ENCODE measurements at regions not wholly inside any gene's neighbourhood (a gene's known extent, or its start where the extent isn't known, plus 50 kb on each side); places are given as distances from the start of the nearest gene placed in this dataset.

DNA sequence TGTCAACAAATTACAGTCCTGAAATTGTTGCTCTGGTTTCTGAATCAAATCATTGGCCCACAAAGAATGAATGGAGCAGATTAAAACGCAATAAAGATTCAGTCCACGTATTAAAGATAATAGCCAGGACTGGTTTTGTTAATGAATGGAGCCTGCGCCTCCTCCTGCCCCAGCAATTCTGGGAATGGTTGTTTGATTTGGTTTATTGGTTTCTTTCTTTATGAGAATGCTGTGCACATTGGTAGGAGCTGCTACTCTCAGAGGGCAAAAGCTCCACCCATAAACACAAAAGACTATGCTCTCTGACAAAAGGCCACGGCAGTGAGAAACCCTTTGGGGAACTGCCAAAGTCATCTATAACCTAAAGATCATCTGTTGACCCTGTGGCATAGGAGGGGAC lies 261.1 kb downstream of the ABHD5 start:
- TF ChIP-seq, protein P1, sequence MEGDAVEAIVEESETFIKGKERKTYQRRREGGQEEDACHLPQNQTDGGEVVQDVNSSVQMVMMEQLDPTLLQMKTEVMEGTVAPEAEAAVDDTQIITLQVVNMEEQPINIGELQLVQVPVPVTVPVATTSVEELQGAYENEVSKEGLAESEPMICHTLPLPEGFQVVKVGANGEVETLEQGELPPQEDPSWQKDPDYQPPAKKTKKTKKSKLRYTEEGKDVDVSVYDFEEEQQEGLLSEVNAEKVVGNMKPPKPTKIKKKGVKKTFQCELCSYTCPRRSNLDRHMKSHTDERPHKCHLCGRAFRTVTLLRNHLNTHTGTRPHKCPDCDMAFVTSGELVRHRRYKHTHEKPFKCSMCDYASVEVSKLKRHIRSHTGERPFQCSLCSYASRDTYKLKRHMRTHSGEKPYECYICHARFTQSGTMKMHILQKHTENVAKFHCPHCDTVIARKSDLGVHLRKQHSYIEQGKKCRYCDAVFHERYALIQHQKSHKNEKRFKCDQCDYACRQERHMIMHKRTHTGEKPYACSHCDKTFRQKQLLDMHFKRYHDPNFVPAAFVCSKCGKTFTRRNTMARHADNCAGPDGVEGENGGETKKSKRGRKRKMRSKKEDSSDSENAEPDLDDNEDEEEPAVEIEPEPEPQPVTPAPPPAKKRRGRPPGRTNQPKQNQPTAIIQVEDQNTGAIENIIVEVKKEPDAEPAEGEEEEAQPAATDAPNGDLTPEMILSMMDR (IDR thresholded peaks at IDR 0.05), result no peak
- TF ChIP-seq POLR2A (IDR thresholded peaks at IDR 0.05), result no peak
